Prostate gland (tissue), 2 donors: ENCODE measurements at regions not wholly inside any gene's neighbourhood (a gene's known extent, or its start where the extent isn't known, plus 50 kb on each side); places are given as distances from the start of the nearest gene placed in this dataset.

Experiments used
- POLR2AphosphoS5 ChIP-seq: sonication (generic); formaldehyde crosslinking; IDR thresholded peaks from one replicate; pipeline ENCODE4 v1.6.1; 2017; ENCODE audit warnings: antibody characterized with exemption
- TF ChIP-seq, protein P1 (sequence below), 4 experiments: fragments of 200-600 bp in 2 of 4; fragments of 450-650 bp in 2 of 4; sonication (generic) in 2 of 4; IDR thresholded peaks; 1 replicate in 3 of 4; 2 replicates in 1 of 4; pipeline ENCODE4 v1.5.1; 2016 to 2019; ENCODE audit warnings: antibody characterized with exemption in 4 of 4, mild to moderate bottlenecking in 2 of 4, moderate library complexity in 2 of 4

DNA sequence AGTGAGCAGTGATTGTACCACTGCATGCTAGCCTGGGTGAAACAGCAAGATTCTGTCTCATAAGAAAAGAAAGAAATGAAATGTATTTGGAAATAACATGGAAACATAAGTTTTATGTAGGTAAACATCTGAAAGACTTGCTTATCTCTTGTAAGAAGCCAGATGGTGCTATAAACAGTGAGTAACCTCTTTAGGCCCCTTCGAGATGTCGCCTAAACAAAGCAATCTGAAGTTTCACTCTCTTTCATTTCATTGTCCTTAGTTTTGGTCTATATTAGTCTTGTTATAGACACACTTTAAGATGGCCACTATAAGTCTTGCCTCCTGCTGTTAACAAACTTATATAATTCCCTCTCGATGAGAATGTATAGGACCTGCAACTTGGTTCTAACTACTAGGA, 472.6 kb upstream of the ATP2B1 start:
- TF ChIP-seq POLR2AphosphoS5: no peak
- TF ChIP-seq, protein P1, sequence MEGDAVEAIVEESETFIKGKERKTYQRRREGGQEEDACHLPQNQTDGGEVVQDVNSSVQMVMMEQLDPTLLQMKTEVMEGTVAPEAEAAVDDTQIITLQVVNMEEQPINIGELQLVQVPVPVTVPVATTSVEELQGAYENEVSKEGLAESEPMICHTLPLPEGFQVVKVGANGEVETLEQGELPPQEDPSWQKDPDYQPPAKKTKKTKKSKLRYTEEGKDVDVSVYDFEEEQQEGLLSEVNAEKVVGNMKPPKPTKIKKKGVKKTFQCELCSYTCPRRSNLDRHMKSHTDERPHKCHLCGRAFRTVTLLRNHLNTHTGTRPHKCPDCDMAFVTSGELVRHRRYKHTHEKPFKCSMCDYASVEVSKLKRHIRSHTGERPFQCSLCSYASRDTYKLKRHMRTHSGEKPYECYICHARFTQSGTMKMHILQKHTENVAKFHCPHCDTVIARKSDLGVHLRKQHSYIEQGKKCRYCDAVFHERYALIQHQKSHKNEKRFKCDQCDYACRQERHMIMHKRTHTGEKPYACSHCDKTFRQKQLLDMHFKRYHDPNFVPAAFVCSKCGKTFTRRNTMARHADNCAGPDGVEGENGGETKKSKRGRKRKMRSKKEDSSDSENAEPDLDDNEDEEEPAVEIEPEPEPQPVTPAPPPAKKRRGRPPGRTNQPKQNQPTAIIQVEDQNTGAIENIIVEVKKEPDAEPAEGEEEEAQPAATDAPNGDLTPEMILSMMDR (IDR thresholded peaks at IDR 0.05): no peak
